Activated CD8-positive, alpha-beta T cell treated with anti-CD3 and anti-CD28 coated beads, Interleukin-2, amount 10 ng/mL, durations not matched to agents 7 days and 5 days (primary cell): ENCODE measurements at regions not wholly inside any gene's neighbourhood (a gene's known extent, or its start where the extent isn't known, plus 50 kb on each side); places are given as distances from the start of the nearest gene placed in this dataset.

Experiments
- ATAC-seq: fragments of 150-1000 bp; cut with Tn5 transposase; one replicate; pipeline ENCODE4 v1.10.0; 2021; ENCODE audit warnings: moderate library complexity
- CTCF ChIA-PET: fragments of 350-600 bp; sonication (Branson Sonifier 250); formaldehyde crosslinking; loops from one replicate; lab custom pipeline; 2021; ENCODE audit warnings: antibody characterized with exemption; lab: Charles Lee
- POLR2A ChIA-PET: fragments of 350-600 bp; sonication (Branson Sonifier 250); formaldehyde crosslinking; loops from one replicate; lab custom pipeline; 2021; ENCODE audit warnings: antibody characterized with exemption; lab: Charles Lee
- DNase-seq: peaks from one replicate; pipeline ENCODE4 v3.0.0-alpha.2; 2020
- H3K27ac Mint-ChIP-seq: one replicate; pipeline ENCODE4 v1.8.0; 2021; ENCODE audit warnings: mild to moderate bottlenecking, mixed read lengths
- H3K27me3 Mint-ChIP-seq: one replicate; pipeline ENCODE4 v1.8.0; 2021; ENCODE audit warnings: low read depth, mixed read lengths
- H3K36me3 Mint-ChIP-seq: one replicate; pipeline ENCODE4 v1.8.0; 2021; ENCODE audit warnings: low read depth, mixed read lengths
- H3K4me1 Mint-ChIP-seq: one replicate; pipeline ENCODE4 v1.8.0; 2021; ENCODE audit warnings: low read depth, mixed read lengths
- H3K4me3 Mint-ChIP-seq: one replicate; pipeline ENCODE4 v1.8.0; 2021; ENCODE audit warnings: mild to moderate bottlenecking, mixed read lengths
- H3K9me3 Mint-ChIP-seq: one replicate; pipeline ENCODE4 v1.8.0; 2022; ENCODE audit warnings: mixed read lengths; ENCODE audit not compliant: insufficient read depth

GRCh38 chr3:76627236-76627635 is 412.7 kb upstream of the ROBO2 start:
- H3K9me3 Mint-ChIP-seq: peaks cover 33% of the 10 kb centered on the region
- no peak for DNase-seq
- ATAC-seq: no peak
- no peaks in the 10 kb centered on the region for H3K36me3 Mint-ChIP-seq
- ChIA-PET CTCF (no interaction called here), POLR2A (no interaction called here)
- no peak overlapping the region for H3K27ac Mint-ChIP-seq
- H3K4me1 Mint-ChIP-seq: no peaks in the 10 kb centered on the region
- H3K27me3 Mint-ChIP-seq: no peaks in the 10 kb centered on the region
- no peak overlapping the region for H3K4me3 Mint-ChIP-seq

- ChIA-PET CTCF (no interaction called here), POLR2A (no interaction called here)
- Mint-ChIP-seq H3K9me3 (peaks cover 6% of the 10 kb centered on the region), H3K27ac (no peak overlapping the region), H3K27me3 (no peaks in the 10 kb centered on the region), H3K4me3 (no peak overlapping the region), H3K36me3 (no peaks in the 10 kb centered on the region), H3K4me1 (no peaks in the 10 kb centered on the region)
- DNase-seq (no peak), ATAC-seq (no peak)
Measured at GRCh38 chr3:76631251-76631650, 408.6 kb upstream of the ROBO2 start.

- H3K9me3 Mint-ChIP-seq: no peaks in the 10 kb centered on the region
- H3K4me3 Mint-ChIP-seq: no peak overlapping the region
- POLR2A ChIA-PET: no interaction called here
- DNase-seq (no peak), ATAC-seq (no peak)
- H3K27ac Mint-ChIP-seq: no peak overlapping the region
- no peaks in the 10 kb centered on the region for H3K27me3 Mint-ChIP-seq
- CTCF ChIA-PET: no interaction called here
- no peaks in the 10 kb centered on the region for H3K36me3 Mint-ChIP-seq
- H3K4me1 Mint-ChIP-seq: no peaks in the 10 kb centered on the region
Measured at GRCh38 chr3:76638006-76638405, 401.9 kb upstream of the ROBO2 start.

GRCh38 chr3:76643623-76644304 is 396.1 kb upstream of the ROBO2 start:
- no peaks in the 10 kb centered on the region for H3K36me3 Mint-ChIP-seq
- ChIA-PET CTCF (no interaction called here), POLR2A (no interaction called here)
- no peak overlapping the region for H3K27ac Mint-ChIP-seq
- H3K27me3 Mint-ChIP-seq: no peaks in the 10 kb centered on the region
- no peaks in the 10 kb centered on the region for H3K4me1 Mint-ChIP-seq
- ATAC-seq (no peak), DNase-seq (no peak)
- no peaks in the 10 kb centered on the region for H3K9me3 Mint-ChIP-seq
- H3K4me3 Mint-ChIP-seq: no peak overlapping the region

- Mint-ChIP-seq H3K27ac (no peak overlapping the region), H3K4me1 (no peaks in the 10 kb centered on the region), H3K9me3 (no peaks in the 10 kb centered on the region), H3K4me3 (no peak overlapping the region), H3K36me3 (no peaks in the 10 kb centered on the region), H3K27me3 (no peaks in the 10 kb centered on the region)
- ChIA-PET CTCF (no interaction called here), POLR2A (no interaction called here)
- ATAC-seq: no peak
- DNase-seq: no peak
Measured at GRCh38 chr3:76644305-76644675, 395.6 kb upstream of the ROBO2 start.

GRCh38 chr3:76645724-76646123 is 394.2 kb upstream of the ROBO2 start:
- ATAC-seq (no peak), DNase-seq (no peak)
- Mint-ChIP-seq H3K36me3 (no peaks in the 10 kb centered on the region), H3K4me1 (no peaks in the 10 kb centered on the region), H3K27ac (no peak overlapping the region), H3K4me3 (no peak overlapping the region), H3K27me3 (no peaks in the 10 kb centered on the region), H3K9me3 (no peaks in the 10 kb centered on the region)
- ChIA-PET POLR2A (no interaction called here), CTCF (no interaction called here)

- no peak overlapping the region for H3K4me3 Mint-ChIP-seq
- ATAC-seq (no peak), DNase-seq (no peak)
- H3K9me3 Mint-ChIP-seq: no peaks in the 10 kb centered on the region
- CTCF ChIA-PET: no interaction called here
- H3K36me3 Mint-ChIP-seq: no peaks in the 10 kb centered on the region
- POLR2A ChIA-PET: no interaction called here
- H3K4me1 Mint-ChIP-seq: no peaks in the 10 kb centered on the region
- no peaks in the 10 kb centered on the region for H3K27me3 Mint-ChIP-seq
- no peak overlapping the region for H3K27ac Mint-ChIP-seq
Measured at GRCh38 chr3:76646921-76647562, 392.9 kb upstream of the ROBO2 start.

- H3K27ac Mint-ChIP-seq: no peak overlapping the region
- ATAC-seq (no peak), DNase-seq (no peak)
- CTCF ChIA-PET: no interaction called here
- no peak overlapping the region for H3K4me3 Mint-ChIP-seq
- no peaks in the 10 kb centered on the region for H3K36me3 Mint-ChIP-seq
- H3K4me1 Mint-ChIP-seq: no peaks in the 10 kb centered on the region
- H3K27me3 Mint-ChIP-seq: no peaks in the 10 kb centered on the region
- H3K9me3 Mint-ChIP-seq: no peaks in the 10 kb centered on the region
- POLR2A ChIA-PET: no interaction called here
Measured at GRCh38 chr3:76651784-76652183, 388.1 kb upstream of the ROBO2 start.

GRCh38 chr3:76652524-76652923 is 387.4 kb upstream of the ROBO2 start:
- ChIA-PET POLR2A (no interaction called here), CTCF (no interaction called here)
- H3K9me3 Mint-ChIP-seq: no peaks in the 10 kb centered on the region
- H3K4me3 Mint-ChIP-seq: no peak overlapping the region
- H3K27me3 Mint-ChIP-seq: no peaks in the 10 kb centered on the region
- no peaks in the 10 kb centered on the region for H3K36me3 Mint-ChIP-seq
- no peaks in the 10 kb centered on the region for H3K4me1 Mint-ChIP-seq
- no peak overlapping the region for H3K27ac Mint-ChIP-seq
- ATAC-seq: no peak
- no peak for DNase-seq

- no peak for DNase-seq
- H3K9me3 Mint-ChIP-seq: no peaks in the 10 kb centered on the region
Measured at GRCh38 chr3:76653640-76654251, 386.2 kb upstream of the ROBO2 start.

GRCh38 chr3:76656531-76657070 is 383.3 kb upstream of the ROBO2 start:
- no peaks in the 10 kb centered on the region for H3K36me3 Mint-ChIP-seq
- CTCF ChIA-PET: no interaction called here
- no peaks in the 10 kb centered on the region for H3K27me3 Mint-ChIP-seq
- POLR2A ChIA-PET: no interaction called here
- peaks cover 3% of the 10 kb centered on the region for H3K9me3 Mint-ChIP-seq
- no peak overlapping the region for H3K4me3 Mint-ChIP-seq
- no peak for ATAC-seq
- H3K4me1 Mint-ChIP-seq: no peaks in the 10 kb centered on the region
- H3K27ac Mint-ChIP-seq: no peak overlapping the region
- no peak for DNase-seq

More at GRCh38 chr3:76653640-76654251, 386.2 kb upstream of the ROBO2 start:
- Mint-ChIP-seq H3K36me3 (no peaks in the 10 kb centered on the region), H3K4me3 (no peak overlapping the region), H3K27me3 (no peaks in the 10 kb centered on the region), H3K27ac (no peak overlapping the region), H3K4me1 (no peaks in the 10 kb centered on the region)
- POLR2A ChIA-PET: no interaction called here
- CTCF ChIA-PET: no interaction called here
- no peak for ATAC-seq

- Mint-ChIP-seq H3K4me1 (no peaks in the 10 kb centered on the region), H3K36me3 (no peaks in the 10 kb centered on the region)
Measured at GRCh38 chr3:76657909-76658308, 382.0 kb upstream of the ROBO2 start.

More at GRCh38 chr3:76657909-76658308, 382.0 kb upstream of the ROBO2 start:
- ChIA-PET CTCF (no interaction called here), POLR2A (no interaction called here)
- Mint-ChIP-seq H3K4me3 (no peak overlapping the region), H3K27ac (no peak overlapping the region), H3K9me3 (peaks cover 3% of the 10 kb centered on the region), H3K27me3 (no peaks in the 10 kb centered on the region)
- no peak for DNase-seq
- ATAC-seq: no peak
